LNCAP (cell line): ENCODE measurements at regions not wholly inside any gene's neighbourhood (a gene's known extent, or its start where the extent isn't known, plus 50 kb on each side); places are given as distances from the start of the nearest gene placed in this dataset.

ENCODE experiments used
- TF ChIP-seq, protein P1 (sequence below): fragments of 450-650 bp; IDR thresholded peaks from 2 replicates; pipeline ENCODE4 v1.5.1; 2017; ENCODE audit warnings: mild to moderate bottlenecking

DNA sequence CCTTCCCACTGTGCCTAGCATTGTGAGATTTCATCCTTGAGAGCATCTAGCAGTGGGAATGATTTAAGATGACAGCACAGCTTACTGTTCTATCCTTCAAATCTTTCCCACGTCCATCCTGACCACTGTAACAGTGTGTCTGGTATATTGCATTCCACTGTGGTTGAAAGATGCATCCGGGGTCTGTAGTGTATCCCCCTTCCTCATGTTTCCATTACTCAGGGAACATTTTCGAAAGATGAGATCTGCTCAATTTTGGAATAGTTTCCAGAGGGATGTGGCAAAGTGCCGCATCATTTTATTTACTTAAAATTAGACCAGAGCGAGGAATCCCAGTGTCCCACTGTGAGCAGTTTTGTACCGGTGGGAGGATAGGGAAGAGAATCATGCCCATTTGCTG lies 407.1 kb upstream of the PAPPA start:
- TF ChIP-seq, protein P1, sequence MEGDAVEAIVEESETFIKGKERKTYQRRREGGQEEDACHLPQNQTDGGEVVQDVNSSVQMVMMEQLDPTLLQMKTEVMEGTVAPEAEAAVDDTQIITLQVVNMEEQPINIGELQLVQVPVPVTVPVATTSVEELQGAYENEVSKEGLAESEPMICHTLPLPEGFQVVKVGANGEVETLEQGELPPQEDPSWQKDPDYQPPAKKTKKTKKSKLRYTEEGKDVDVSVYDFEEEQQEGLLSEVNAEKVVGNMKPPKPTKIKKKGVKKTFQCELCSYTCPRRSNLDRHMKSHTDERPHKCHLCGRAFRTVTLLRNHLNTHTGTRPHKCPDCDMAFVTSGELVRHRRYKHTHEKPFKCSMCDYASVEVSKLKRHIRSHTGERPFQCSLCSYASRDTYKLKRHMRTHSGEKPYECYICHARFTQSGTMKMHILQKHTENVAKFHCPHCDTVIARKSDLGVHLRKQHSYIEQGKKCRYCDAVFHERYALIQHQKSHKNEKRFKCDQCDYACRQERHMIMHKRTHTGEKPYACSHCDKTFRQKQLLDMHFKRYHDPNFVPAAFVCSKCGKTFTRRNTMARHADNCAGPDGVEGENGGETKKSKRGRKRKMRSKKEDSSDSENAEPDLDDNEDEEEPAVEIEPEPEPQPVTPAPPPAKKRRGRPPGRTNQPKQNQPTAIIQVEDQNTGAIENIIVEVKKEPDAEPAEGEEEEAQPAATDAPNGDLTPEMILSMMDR, result no peak

DNA sequence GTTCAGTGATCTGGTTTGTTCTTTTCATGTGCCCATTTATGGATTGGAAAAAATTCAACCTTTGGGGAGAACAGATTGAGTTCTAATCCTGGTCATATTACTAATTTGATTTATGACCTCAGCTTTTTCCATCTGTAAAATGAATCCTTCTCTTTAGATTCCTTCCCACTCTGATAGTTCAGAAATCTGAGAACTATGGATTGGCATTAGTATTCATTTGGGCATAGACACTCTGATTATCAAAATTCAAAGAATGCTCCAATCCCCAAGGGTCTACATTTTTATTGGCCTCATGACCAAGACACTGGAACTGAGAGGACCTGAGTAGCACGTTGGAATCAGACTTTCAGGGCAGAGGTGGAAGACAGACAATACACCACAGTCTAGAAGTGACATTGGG lies 405.9 kb upstream of the PAPPA start:
- TF ChIP-seq, protein P1, result no peak

DNA sequence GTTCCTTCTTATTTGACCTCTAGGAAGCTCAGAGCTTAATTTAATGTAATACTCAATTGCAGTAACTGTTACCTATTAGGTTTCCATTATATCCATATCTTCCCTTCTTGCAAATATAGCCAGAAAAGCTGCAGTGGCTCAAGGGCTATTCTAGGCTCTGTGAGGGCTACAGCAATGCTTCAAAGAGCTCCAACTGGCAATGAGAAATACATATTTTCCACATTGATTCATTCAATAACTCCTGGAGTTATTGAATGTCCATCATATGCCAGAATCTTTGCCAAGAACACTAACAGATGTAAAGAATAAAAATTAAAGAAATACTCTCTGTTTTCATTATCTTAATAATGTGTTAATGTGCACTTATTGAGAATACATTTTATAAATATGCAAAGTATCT lies 396.9 kb upstream of the PAPPA start:
- TF ChIP-seq, protein P1, result no peak

DNA sequence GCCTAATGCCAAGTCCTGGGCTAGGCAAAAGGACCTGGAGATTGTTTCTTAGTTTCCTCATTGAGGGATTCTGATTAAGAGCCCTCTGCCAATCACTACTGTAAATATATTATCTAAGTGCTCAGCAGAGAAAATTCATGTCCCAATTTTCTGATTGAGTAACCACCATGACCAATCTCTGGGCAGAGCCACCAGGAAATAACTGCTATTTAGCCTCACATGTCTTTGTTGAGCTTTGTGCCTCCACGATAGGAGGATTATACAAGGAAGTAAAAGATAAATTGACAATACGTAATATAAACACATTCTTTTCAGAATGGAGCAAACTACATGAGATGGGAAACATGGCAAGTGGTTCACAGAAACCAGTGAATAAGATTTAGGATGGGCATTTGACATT lies 396.1 kb upstream of the PAPPA start:
- TF ChIP-seq, protein P1, result no peak

DNA sequence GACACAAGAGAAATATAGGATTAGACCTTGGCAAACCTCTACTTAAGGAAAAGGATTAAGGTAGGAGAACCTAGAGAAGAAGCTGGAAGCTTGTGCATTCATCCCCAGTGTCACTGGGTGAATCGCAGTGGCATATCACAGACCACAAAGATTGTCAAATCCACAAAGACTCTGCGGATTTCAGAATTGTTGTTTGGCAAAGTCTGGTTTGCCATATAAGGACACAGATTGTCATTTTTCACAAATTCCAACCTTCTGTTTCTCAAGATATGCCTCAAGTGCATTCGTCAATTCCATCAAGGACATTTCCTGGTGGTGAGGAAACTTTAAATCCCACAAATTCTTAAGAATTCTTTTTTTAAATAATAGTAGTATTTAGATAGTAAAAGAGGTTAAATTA lies 395.1 kb upstream of the PAPPA start:
- TF ChIP-seq, protein P1, result no peak

DNA sequence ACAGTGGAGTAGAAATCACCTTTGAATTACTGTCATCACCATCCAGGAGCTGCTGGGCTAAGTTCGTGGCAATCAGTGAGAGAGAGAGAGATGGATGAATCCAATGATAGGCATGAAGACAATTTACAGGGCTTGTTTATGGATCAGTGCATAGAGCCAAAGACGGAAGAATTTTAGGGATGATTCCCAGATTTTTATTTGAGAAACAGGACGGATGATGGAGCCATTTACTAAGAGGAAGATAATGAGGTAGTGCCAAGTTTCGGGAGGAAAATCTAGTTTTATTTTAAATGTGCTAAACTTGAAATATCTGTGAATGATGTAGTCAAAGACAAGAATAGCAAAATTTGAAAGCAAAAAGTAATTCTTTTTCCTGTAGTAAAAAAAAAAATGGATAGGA lies 394.2 kb upstream of the PAPPA start:
- TF ChIP-seq, protein P1, result no peak

DNA sequence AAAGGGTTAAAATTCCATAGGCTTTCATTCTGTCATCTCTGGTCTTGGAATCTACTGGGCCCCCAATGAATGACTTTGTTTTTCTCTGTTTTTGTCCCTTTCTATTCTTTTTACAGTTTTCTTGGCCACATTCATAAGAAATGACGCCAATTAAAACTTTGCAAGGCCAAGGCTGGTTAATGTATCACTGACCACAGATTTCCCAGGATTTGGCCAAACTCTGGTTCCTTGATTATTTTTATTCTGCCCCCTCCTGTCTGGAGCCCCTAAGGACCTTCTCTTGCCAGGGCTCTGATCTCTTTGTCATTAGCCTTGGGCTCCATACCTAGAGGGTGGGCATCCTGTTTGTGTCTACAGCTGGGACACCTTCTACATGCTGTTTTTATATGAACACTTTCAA lies 388.9 kb upstream of the PAPPA start:
- TF ChIP-seq, protein P1, result no peak

DNA sequence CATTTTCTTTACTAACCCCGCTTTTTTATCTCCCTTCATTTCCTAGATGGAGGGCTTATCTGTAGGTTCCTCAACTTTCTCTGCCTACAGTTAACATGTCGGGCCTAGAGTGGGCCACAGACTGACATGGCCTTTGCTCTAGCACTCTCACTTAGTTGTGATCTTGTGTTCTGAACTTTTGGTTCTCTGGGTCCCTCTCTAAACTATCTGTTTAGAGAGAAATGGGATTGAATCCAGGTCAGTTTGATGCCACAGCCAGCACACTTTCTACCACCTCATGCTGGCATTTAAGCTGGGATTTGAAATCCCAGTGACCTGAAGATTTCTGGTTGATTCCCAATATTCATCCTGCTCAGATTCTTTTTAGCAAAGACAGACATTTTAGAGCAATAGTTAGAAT lies 388.5 kb upstream of the PAPPA start:
- TF ChIP-seq, protein P1, result no peak
